Mesenchymal stem cell (in vitro differentiated cells and primary cell): ENCODE measurements at regions not wholly inside any gene's neighbourhood (a gene's known extent, or its start where the extent isn't known, plus 50 kb on each side); places are given as distances from the start of the nearest gene placed in this dataset.

Source experiments
- DNase-seq: peaks from one replicate; pipeline ENCODE4 v3.0.0-alpha.2; 2013
- H2AFZ ChIP-seq: one replicate; pipeline ENCODE4 v1.6.1; 2013; ENCODE audit warnings: low read depth, mild to moderate bottlenecking, control low read depth, inconsistent platforms, low read length, moderate library complexity
- H2AK5ac ChIP-seq: 2 replicates; pipeline ENCODE4 v1.6.1; 2013; ENCODE audit warnings: low read length, moderate library complexity, mild to moderate bottlenecking, inconsistent platforms; ENCODE audit not compliant: severe bottlenecking
- H2BK120ac ChIP-seq: one replicate; pipeline ENCODE4 v1.6.1; 2013; ENCODE audit warnings: low read depth, mild to moderate bottlenecking, inconsistent platforms, low read length, moderate library complexity
- H2BK12ac ChIP-seq, 2 experiments: one replicate each; pipeline ENCODE4 v1.6.1; 2013; ENCODE audit warnings: inconsistent platforms in 2 of 2, low read length in 2 of 2, mild to moderate bottlenecking in 2 of 2, moderate library complexity in 2 of 2, control low read depth in 1 of 2
- H2BK15ac ChIP-seq: one replicate; pipeline ENCODE4 v1.6.1; 2013; ENCODE audit warnings: mild to moderate bottlenecking, low read depth, inconsistent platforms; ENCODE audit not compliant: poor library complexity, severe bottlenecking
- H2BK5ac ChIP-seq: 2 replicates; pipeline ENCODE4 v1.6.1; 2013; ENCODE audit warnings: low read depth, mild to moderate bottlenecking, low read length, control low read depth, inconsistent platforms; ENCODE audit not compliant: poor library complexity, severe bottlenecking
- H3K14ac ChIP-seq, 2 experiments: one replicate each; pipeline ENCODE4 v1.6.1; 2013; ENCODE audit warnings: inconsistent platforms in 2 of 2, low read length in 2 of 2, control low read depth in 1 of 2, mild to moderate bottlenecking in 1 of 2, moderate library complexity in 1 of 2
- H3K18ac ChIP-seq, 2 experiments: one replicate each; pipeline ENCODE4 v1.6.1; 2013; ENCODE audit warnings: inconsistent platforms in 2 of 2, low read length in 2 of 2, control low read depth in 1 of 2, low read depth in 1 of 2, mild to moderate bottlenecking in 1 of 2
- H3K23ac ChIP-seq, 2 experiments: one replicate each; pipeline ENCODE4 v1.6.1; 2013; ENCODE audit warnings: inconsistent platforms in 2 of 2, low read length in 2 of 2, mild to moderate bottlenecking in 2 of 2, moderate library complexity in 2 of 2, control low read depth in 1 of 2
- H3K27ac ChIP-seq: 2 replicates; pipeline ENCODE4 v1.5.1; 2013; ENCODE audit warnings: mild to moderate bottlenecking, moderate library complexity, low read length, control low read depth, inconsistent platforms; ENCODE audit not compliant: poor library complexity, severe bottlenecking
- H3K27me3 ChIP-seq, 2 experiments: 2 replicates each; pipeline versions ENCODE4 v1.6.1 to v1.7.0; 2013; ENCODE audit warnings: low read length in 2 of 2, mild to moderate bottlenecking in 2 of 2, moderate library complexity in 2 of 2, control low read depth in 1 of 2, inconsistent platforms in 1 of 2; ENCODE audit not compliant: control insufficient read depth in 1 of 2, insufficient read depth in 1 of 2
- H3K36me3 ChIP-seq, 2 experiments: 2 replicates each; pipeline versions ENCODE4 v1.6.1 to v1.7.0; 2013; ENCODE audit warnings: low read length in 2 of 2, control low read depth in 1 of 2, inconsistent platforms in 1 of 2, low read depth in 1 of 2, mild to moderate bottlenecking in 1 of 2; ENCODE audit not compliant: insufficient read depth in 2 of 2, control insufficient read depth in 1 of 2
- H3K4ac ChIP-seq, 2 experiments: one replicate each; pipeline ENCODE4 v1.6.1; 2013; ENCODE audit warnings: inconsistent platforms in 2 of 2, low read length in 2 of 2, mild to moderate bottlenecking in 2 of 2, moderate library complexity in 2 of 2, control low read depth in 1 of 2, low read depth in 1 of 2
- H3K4me1 ChIP-seq: 2 replicates; pipeline ENCODE4 v1.6.1; 2013; ENCODE audit warnings: low read depth, low read length, control low read depth; ENCODE audit not compliant: control insufficient read depth, insufficient read depth
- H3K4me2 ChIP-seq: 2 replicates; pipeline ENCODE4 v1.6.1; 2013; ENCODE audit warnings: low read length, mild to moderate bottlenecking, inconsistent platforms; ENCODE audit not compliant: poor library complexity, severe bottlenecking
- H3K4me3 ChIP-seq, 2 experiments: 2 replicates each; pipeline versions ENCODE4 v1.5.1 to v1.7.0; 2013; ENCODE audit warnings: low read length in 2 of 2, mild to moderate bottlenecking in 2 of 2, control low read depth in 1 of 2, low read depth in 1 of 2; ENCODE audit not compliant: insufficient read depth in 1 of 2
- H3K79me1 ChIP-seq: replicated peaks from 2 replicates; pipeline ENCODE4 v1.6.1; 2013; ENCODE audit warnings: mild to moderate bottlenecking, control low read depth, low read length, inconsistent platforms; ENCODE audit not compliant: poor library complexity, severe bottlenecking
- H3K9ac ChIP-seq: 2 replicates; pipeline ENCODE4 v1.7.0; 2013; ENCODE audit warnings: mild to moderate bottlenecking, low read length, moderate library complexity
- H3K9me3 ChIP-seq: 2 replicates; pipeline ENCODE4 v1.7.0; 2013; ENCODE audit warnings: mild to moderate bottlenecking, low read length; ENCODE audit not compliant: control insufficient read depth
- H4K8ac ChIP-seq: one replicate; pipeline ENCODE4 v1.6.1; 2013; ENCODE audit warnings: inconsistent platforms, mild to moderate bottlenecking, low read length, moderate library complexity
- H4K91ac ChIP-seq: one replicate; pipeline ENCODE4 v1.6.1; 2013; ENCODE audit warnings: mild to moderate bottlenecking, low read length, inconsistent platforms
- WGBS: methylation state at CpG from one replicate; pipeline ENCODE4 v1.1.7; 2013; ENCODE audit warnings: mixed read lengths; 5-methylcytosine and 5-hydroxymethylcytosine counted together

DNA sequence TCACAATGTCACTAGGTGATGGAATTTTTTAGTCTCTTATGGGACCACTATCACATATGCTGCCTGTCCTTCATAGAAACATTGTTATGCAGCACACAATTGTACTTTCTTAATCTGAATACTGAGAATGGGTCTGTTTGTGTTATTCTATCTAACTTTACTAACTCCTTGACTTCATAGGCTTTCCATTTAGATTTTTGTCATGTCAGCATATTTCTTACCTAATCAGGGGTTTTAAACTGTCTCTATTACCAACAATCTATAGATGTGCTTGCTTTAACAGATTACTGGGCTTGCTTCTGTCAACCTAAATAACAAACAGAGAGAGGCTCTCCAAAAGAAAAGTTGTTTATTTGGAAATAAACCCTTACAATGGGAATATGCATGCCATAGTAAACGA, 289.6 kb upstream of the ZNF804A start:
- Histone ChIP-seq H3K4me3 (no peak overlapping the region), H2BK5ac (no peak overlapping the region), H2BK120ac (no peak overlapping the region), H3K23ac (no peak overlapping the region), H3K4me1 (no peaks in the 10 kb centered on the region), H2BK15ac (no peak overlapping the region), H3K79me1 (no peaks in the 10 kb centered on the region), H3K27me3 (no peaks in the 10 kb centered on the region), H2AFZ (no peak overlapping the region), H3K27ac (no peak overlapping the region), H3K36me3 (no peaks in the 10 kb centered on the region), H3K9ac (no peak overlapping the region), H2AK5ac (no peak overlapping the region), H3K4ac (no peak overlapping the region), H3K18ac (no peak overlapping the region), H4K8ac (no peak overlapping the region), H3K14ac (no peak overlapping the region), H3K4me2 (no peak overlapping the region), H4K91ac (no peak overlapping the region), H3K9me3 (no peaks in the 10 kb centered on the region), H2BK12ac (no peak overlapping the region)
- WGBS: 100% methylated on average over 1 of the region's 1 CpG
- no peak for DNase-seq

DNA sequence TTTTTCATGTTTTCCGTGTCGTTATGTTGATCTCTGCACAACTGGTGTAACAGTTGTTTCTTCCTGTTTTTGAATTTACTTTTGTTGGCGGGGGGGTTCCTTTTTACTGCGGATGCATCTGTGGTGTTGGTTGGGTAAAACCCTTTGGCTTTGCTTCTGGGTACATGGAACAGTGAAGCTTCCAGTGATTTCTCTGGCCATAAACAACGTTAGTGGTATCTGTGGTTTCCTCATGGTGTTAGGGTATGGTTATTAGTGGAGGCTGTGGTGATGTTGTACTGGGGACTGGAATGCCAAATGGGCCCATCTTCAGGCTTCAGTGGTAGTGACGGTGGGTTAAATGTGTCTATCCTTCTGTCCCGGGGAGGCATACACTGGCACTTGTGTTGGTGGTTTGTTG, 285.4 kb upstream of the ZNF804A start:
- no peak overlapping the region for H2BK120ac ChIP-seq
- no peak overlapping the region for H2BK5ac ChIP-seq
- no peak overlapping the region for H3K14ac ChIP-seq
- H3K79me1 ChIP-seq: no peaks in the 10 kb centered on the region
- H3K27ac ChIP-seq: no peak overlapping the region
- H3K4me1 ChIP-seq: no peaks in the 10 kb centered on the region
- no peak overlapping the region for H2BK12ac ChIP-seq
- no peak overlapping the region for H3K23ac ChIP-seq
- no peaks in the 10 kb centered on the region for H3K36me3 ChIP-seq
- no peak overlapping the region for H2AFZ ChIP-seq
- no peak overlapping the region for H4K8ac ChIP-seq
- no peaks in the 10 kb centered on the region for H3K9me3 ChIP-seq
- H3K27me3 ChIP-seq: no peaks in the 10 kb centered on the region
- no peak for DNase-seq
- H2AK5ac ChIP-seq: no peak overlapping the region
- 88% methylated on average over 6 of the region's 7 CpGs for WGBS
- H3K9ac ChIP-seq: no peak overlapping the region
- H3K18ac ChIP-seq: no peak overlapping the region
- H3K4me3 ChIP-seq: no peak overlapping the region
- no peak overlapping the region for H3K4me2 ChIP-seq
- H3K4ac ChIP-seq: no peak overlapping the region
- no peak overlapping the region for H2BK15ac ChIP-seq
- H4K91ac ChIP-seq: no peak overlapping the region

DNA sequence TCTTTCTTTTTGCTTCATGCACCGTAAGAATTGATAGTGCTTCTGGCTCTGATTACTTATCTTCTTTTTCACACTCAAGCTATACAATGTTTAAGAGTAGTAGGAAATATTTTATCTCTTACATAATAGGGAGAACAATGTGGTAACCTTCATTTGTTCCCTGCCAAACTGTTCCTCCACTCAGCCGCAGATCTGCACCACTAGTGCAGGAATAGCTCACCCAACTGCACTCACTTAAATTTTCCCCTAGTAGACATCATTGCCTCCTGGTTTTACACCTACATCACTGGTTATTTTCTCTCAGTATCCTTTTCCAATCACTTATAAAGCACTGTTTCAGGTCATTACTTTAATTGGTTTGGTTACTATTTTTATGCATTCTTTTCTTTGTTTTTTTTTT, 283.5 kb upstream of the ZNF804A start:
- H4K8ac ChIP-seq: no peak overlapping the region
- H3K9me3 ChIP-seq: no peaks in the 10 kb centered on the region
- no peak overlapping the region for H3K27ac ChIP-seq
- no peak overlapping the region for H2AFZ ChIP-seq
- H2BK12ac ChIP-seq: no peak overlapping the region
- H2BK15ac ChIP-seq: no peak overlapping the region
- H3K36me3 ChIP-seq: no peaks in the 10 kb centered on the region
- no peak overlapping the region for H3K4ac ChIP-seq
- H4K91ac ChIP-seq: no peak overlapping the region
- H3K14ac ChIP-seq: no peak overlapping the region
- no peak overlapping the region for H3K4me2 ChIP-seq
- no peak overlapping the region for H2AK5ac ChIP-seq
- H3K27me3 ChIP-seq: no peaks in the 10 kb centered on the region
- H2BK5ac ChIP-seq: no peak overlapping the region
- H3K23ac ChIP-seq: no peak overlapping the region
- no peak for DNase-seq
- WGBS: 75% methylated on average over 1 of the region's 2 CpGs
- H3K4me1 ChIP-seq: no peaks in the 10 kb centered on the region
- H2BK120ac ChIP-seq: no peak overlapping the region
- no peak overlapping the region for H3K9ac ChIP-seq
- no peak overlapping the region for H3K18ac ChIP-seq
- no peak overlapping the region for H3K4me3 ChIP-seq
- no peaks in the 10 kb centered on the region for H3K79me1 ChIP-seq

DNA sequence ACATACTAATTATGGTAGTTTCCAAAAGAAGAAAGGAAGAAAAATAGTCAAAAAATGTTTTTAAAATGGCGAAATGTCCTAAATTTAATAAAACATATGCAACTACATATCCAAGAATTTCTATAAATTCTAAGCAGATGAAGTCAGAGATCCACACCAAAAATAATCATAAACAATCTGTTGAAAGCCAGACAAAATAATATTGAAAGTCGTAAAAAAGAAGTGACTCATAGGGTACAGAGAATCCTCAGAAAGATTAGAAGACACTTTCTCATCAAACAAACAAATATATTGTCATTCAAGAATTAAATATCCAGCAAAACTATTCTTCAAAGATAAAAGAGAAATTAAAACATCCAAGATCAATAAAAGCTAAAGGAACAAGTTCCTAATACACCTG, 281.4 kb upstream of the ZNF804A start:
- no peaks in the 10 kb centered on the region for H3K36me3 ChIP-seq
- H2BK5ac ChIP-seq: no peak overlapping the region
- H3K14ac ChIP-seq: no peak overlapping the region
- no peak overlapping the region for H3K4me3 ChIP-seq
- H3K27me3 ChIP-seq: no peaks in the 10 kb centered on the region
- no peak overlapping the region for H3K4ac ChIP-seq
- H2AFZ ChIP-seq: no peak overlapping the region
- no peak overlapping the region for H3K9ac ChIP-seq
- H2BK120ac ChIP-seq: no peak overlapping the region
- no peak overlapping the region for H2AK5ac ChIP-seq
- no CpG with 5 or more reads among the region's 2 CpGs for WGBS
- H3K9me3 ChIP-seq: no peaks in the 10 kb centered on the region
- H3K23ac ChIP-seq: no peak overlapping the region
- no peak overlapping the region for H4K91ac ChIP-seq
- DNase-seq: no peak
- no peak overlapping the region for H3K4me2 ChIP-seq
- H3K79me1 ChIP-seq: no peaks in the 10 kb centered on the region
- no peaks in the 10 kb centered on the region for H3K4me1 ChIP-seq
- H4K8ac ChIP-seq: no peak overlapping the region
- no peak overlapping the region for H3K18ac ChIP-seq
- H3K27ac ChIP-seq: no peak overlapping the region
- H2BK12ac ChIP-seq: no peak overlapping the region
- H2BK15ac ChIP-seq: no peak overlapping the region
